Neural progenitor cell (in vitro differentiated cells): ENCODE measurements at regions not wholly inside any gene's neighbourhood (a gene's known extent, or its start where the extent isn't known, plus 50 kb on each side); places are given as distances from the start of the nearest gene placed in this dataset. TPM values are rescaled to one million over a fixed set of nuclear protein-coding genes. Genes with fewer than 3 reads are reported as not detected.

ENCODE experiments used
- DNase-seq: peaks from one replicate; pipeline ENCODE4 v3.0.0-alpha.2; 2016; ENCODE audit warnings: low spot score
- H2AFZ ChIP-seq: fragments of 200-600 bp; sonication (generic); replicated peaks from 2 replicates; pipeline ENCODE4 v1.6.1; 2016; ENCODE audit warnings: antibody characterized with exemption
- H3F3A ChIP-seq: fragments of 200-600 bp; sonication (generic); 2 replicates; pipeline ENCODE4 v1.6.1; 2016; ENCODE audit warnings: antibody characterized with exemption, low read depth
- H3K27ac ChIP-seq: fragments of 200-600 bp; sonication (generic); 2 replicates; pipeline ENCODE4 v1.5.1; 2016; ENCODE audit warnings: mild to moderate bottlenecking
- H3K27me3 ChIP-seq: fragments of 200-600 bp; sonication (generic); 2 replicates; pipeline ENCODE4 v1.6.1; 2016; ENCODE audit warnings: mild to moderate bottlenecking, moderate library complexity
- H3K36me3 ChIP-seq: fragments of 200-600 bp; sonication (generic); 2 replicates; pipeline ENCODE4 v1.5.1; 2016
- H3K4me1 ChIP-seq: fragments of 200-600 bp; sonication (generic); 2 replicates; pipeline ENCODE4 v1.6.1; 2016; ENCODE audit warnings: mixed run types
- H3K4me2 ChIP-seq: fragments of 200-600 bp; sonication (generic); 2 replicates; pipeline ENCODE4 v1.6.1; 2016
- H3K4me3 ChIP-seq: fragments of 200-600 bp; sonication (generic); 2 replicates; pipeline ENCODE4 v1.5.1; 2016
- H3K79me2 ChIP-seq: fragments of 200-600 bp; sonication (generic); 2 replicates; pipeline ENCODE4 v1.6.1; 2016; ENCODE audit warnings: low read depth
- H3K9ac ChIP-seq: fragments of 200-600 bp; sonication (generic); 2 replicates; pipeline ENCODE4 v1.6.1; 2016
- H3K9me3 ChIP-seq: fragments of 200-600 bp; sonication (generic); 2 replicates; pipeline ENCODE4 v1.5.1; 2016; ENCODE audit warnings: low read depth
- H4K20me1 ChIP-seq: fragments of 200-600 bp; sonication (generic); 2 replicates; pipeline ENCODE4 v1.6.1; 2016; ENCODE audit warnings: low read depth
- H3K27ac Mint-ChIP-seq: 3 replicates; pipeline ENCODE4 v1.8.0; 2021; ENCODE audit warnings: mixed read lengths
- H3K27me3 Mint-ChIP-seq: 2 replicates; pipeline ENCODE4 v1.8.0; 2022; ENCODE audit warnings: low read depth, mild to moderate bottlenecking, inconsistent platforms, moderate library complexity, mixed read lengths; ENCODE audit not compliant: insufficient read depth
- H3K36me3 Mint-ChIP-seq: 3 replicates; pipeline ENCODE4 v1.8.0; 2021; ENCODE audit warnings: mixed read lengths
- H3K4me1 Mint-ChIP-seq: 3 replicates; pipeline ENCODE4 v1.8.0; 2021; ENCODE audit warnings: mixed read lengths
- H3K4me3 Mint-ChIP-seq: 3 replicates; pipeline ENCODE4 v1.8.0; 2021; ENCODE audit warnings: mild to moderate bottlenecking, moderate library complexity, mixed read lengths
- H3K9me3 Mint-ChIP-seq: 3 replicates; pipeline ENCODE4 v1.8.0; 2020; ENCODE audit warnings: mixed read lengths
- EZH2 ChIP-seq: fragments of 200-600 bp; sonication (generic); IDR thresholded peaks from 2 replicates; pipeline ENCODE4 v1.6.1; 2017; ENCODE audit warnings: antibody characterized with exemption, mild to moderate bottlenecking, moderate library complexity
- EZH2phosphoT487 ChIP-seq: fragments of 200-600 bp; sonication (generic); IDR thresholded peaks from 2 replicates; pipeline ENCODE4 v1.6.1; 2017; ENCODE audit warnings: antibody characterized with exemption
- small RNA-seq: library from RNA; depleted of rRNA; stranded (forward); fragments of <200 nt; gene quantifications from one replicate; pipeline ENCODE3, GENCODE V24; 2015
- TF ChIP-seq, protein P1 (sequence below): fragments of 200-600 bp; sonication (generic); IDR thresholded peaks from 2 replicates; pipeline ENCODE4 v1.5.1; 2017; ENCODE audit warnings: antibody characterized with exemption, mild to moderate bottlenecking

DNA sequence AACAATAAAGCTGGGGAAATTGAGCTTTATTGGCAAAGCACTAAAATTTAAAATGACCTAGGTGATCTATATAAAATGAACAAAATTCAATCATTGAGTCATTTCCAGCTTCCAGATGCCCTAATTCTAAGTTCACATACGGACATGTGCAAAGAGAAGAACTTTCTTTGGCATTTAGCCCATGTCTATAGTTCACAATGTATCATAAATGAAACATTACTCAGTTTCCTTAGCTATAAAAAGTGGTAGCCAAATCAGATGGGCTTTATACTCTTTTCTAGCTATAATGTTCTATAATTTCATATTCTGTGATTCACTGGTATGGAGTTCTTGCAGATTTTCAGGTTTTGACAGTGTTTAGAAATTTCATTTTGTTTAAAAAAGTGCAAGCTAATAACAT, 327.4 kb downstream of the KCTD8 start:
- Histone ChIP-seq H3K4me1 (no peaks in the 10 kb centered on the region), H3K27me3 (no peaks in the 10 kb centered on the region), H3K9ac (no peak overlapping the region), H3K27ac (no peak overlapping the region), H3K4me3 (no peak overlapping the region), H3K36me3 (no peaks in the 10 kb centered on the region), H3K9me3 (no peaks in the 10 kb centered on the region), H3K4me2 (no peak overlapping the region), H3K79me2 (no peaks in the 10 kb centered on the region), H3F3A (no peaks in the 10 kb centered on the region), H2AFZ (no peak overlapping the region), H4K20me1 (no peaks in the 10 kb centered on the region)
- no peaks in the 10 kb centered on the region for H3K36me3 Mint-ChIP-seq
- no peaks in the 10 kb centered on the region for H3K9me3 Mint-ChIP-seq
- no peaks in the 10 kb centered on the region for H3K27me3 Mint-ChIP-seq
- no peak overlapping the region for H3K27ac Mint-ChIP-seq
- H3K4me3 Mint-ChIP-seq, result no peak overlapping the region
- DNase-seq, result no peak
- peaks cover 8% of the 10 kb centered on the region for H3K4me1 Mint-ChIP-seq
- TF ChIP-seq EZH2, result no peak
- TF ChIP-seq, protein P1, sequence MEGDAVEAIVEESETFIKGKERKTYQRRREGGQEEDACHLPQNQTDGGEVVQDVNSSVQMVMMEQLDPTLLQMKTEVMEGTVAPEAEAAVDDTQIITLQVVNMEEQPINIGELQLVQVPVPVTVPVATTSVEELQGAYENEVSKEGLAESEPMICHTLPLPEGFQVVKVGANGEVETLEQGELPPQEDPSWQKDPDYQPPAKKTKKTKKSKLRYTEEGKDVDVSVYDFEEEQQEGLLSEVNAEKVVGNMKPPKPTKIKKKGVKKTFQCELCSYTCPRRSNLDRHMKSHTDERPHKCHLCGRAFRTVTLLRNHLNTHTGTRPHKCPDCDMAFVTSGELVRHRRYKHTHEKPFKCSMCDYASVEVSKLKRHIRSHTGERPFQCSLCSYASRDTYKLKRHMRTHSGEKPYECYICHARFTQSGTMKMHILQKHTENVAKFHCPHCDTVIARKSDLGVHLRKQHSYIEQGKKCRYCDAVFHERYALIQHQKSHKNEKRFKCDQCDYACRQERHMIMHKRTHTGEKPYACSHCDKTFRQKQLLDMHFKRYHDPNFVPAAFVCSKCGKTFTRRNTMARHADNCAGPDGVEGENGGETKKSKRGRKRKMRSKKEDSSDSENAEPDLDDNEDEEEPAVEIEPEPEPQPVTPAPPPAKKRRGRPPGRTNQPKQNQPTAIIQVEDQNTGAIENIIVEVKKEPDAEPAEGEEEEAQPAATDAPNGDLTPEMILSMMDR, result no peak
- TF ChIP-seq EZH2phosphoT487, result no peak

Small RNAs in the stretch of these regions (small RNA-seq; reads per million reads assigned to genes)
- not detected for gene AC098590.2
- gene RN7SL193P, result not detected
